OCI-LY3 (cell line): ENCODE measurements at regions not wholly inside any gene's neighbourhood (a gene's known extent, or its start where the extent isn't known, plus 50 kb on each side); places are given as distances from the start of the nearest gene placed in this dataset.

ENCODE experiments used
- H2AFZ ChIP-seq: fragments of 200-600, 300-600 bp; shearing (Covaris generic); 2 replicates; pipeline ENCODE4 v1.6.0; 2014; ENCODE audit warnings: antibody characterized with exemption, low read depth, low read length
- H3K27ac ChIP-seq: fragments of 200-600, 300-600 bp; sonication (generic); 2 replicates; pipeline ENCODE4 v1.5.1; 2014; ENCODE audit warnings: mild to moderate bottlenecking, low read length, moderate library complexity, mixed read lengths
- H3K27me3 ChIP-seq: fragments of 200-600, 300-600 bp; sonication (generic); 2 replicates; pipeline ENCODE4 v1.6.1; 2014; ENCODE audit warnings: low read depth, low read length, mixed read lengths
- H3K36me3 ChIP-seq: fragments of 200-600, 300-600 bp; sonication (generic); replicated peaks from 2 replicates; pipeline ENCODE3; 2014; ENCODE audit warnings: low read depth, low read length, mixed read lengths
- H3K4me1 ChIP-seq: fragments of 300-600, 200-600 bp; sonication (generic); 2 replicates; pipeline ENCODE4 v1.6.1; 2014; ENCODE audit warnings: low read length, mixed read lengths
- H3K4me2 ChIP-seq: fragments of 200-600, 300-600 bp; sonication (generic); 2 replicates; pipeline ENCODE4 v1.6.1; 2014; ENCODE audit warnings: low read length, mixed read lengths
- H3K4me3 ChIP-seq: fragments of 300-600, 200-600 bp; sonication (generic); 2 replicates; pipeline ENCODE4 v1.5.1; 2014; ENCODE audit warnings: antibody characterized with exemption, mild to moderate bottlenecking, low read length, moderate library complexity
- H3K79me2 ChIP-seq: fragments of 300-600, 200-600 bp; shearing (Covaris generic); 2 replicates; pipeline ENCODE4 v1.6.1; 2014; ENCODE audit warnings: mild to moderate bottlenecking, low read length, mixed read lengths
- H3K9ac ChIP-seq: fragments of 300-600, 200-600 bp; shearing (Covaris generic); 2 replicates; pipeline ENCODE4 v1.6.0; 2014; ENCODE audit warnings: mild to moderate bottlenecking, low read length, moderate library complexity
- H3K9me3 ChIP-seq: fragments of 200-600, 300-600 bp; shearing (Covaris generic); 2 replicates; pipeline ENCODE4 v1.6.1; 2014; ENCODE audit warnings: low read length, mixed read lengths; ENCODE audit not compliant: insufficient read depth
- H4K20me1 ChIP-seq: fragments of 200-600, 300-600 bp; sonication (generic); 2 replicates; pipeline ENCODE4 v1.6.1; 2016; ENCODE audit warnings: low read length, mixed read lengths; ENCODE audit not compliant: insufficient read depth
- EZH2phosphoT487 ChIP-seq: fragments of 200-600 bp; shearing (Covaris generic); IDR thresholded peaks from 2 replicates; pipeline ENCODE4 v1.6.1; 2018; ENCODE audit warnings: antibody characterized with exemption, mixed run types, low read depth
- TF ChIP-seq, protein P1 (sequence below): fragments of 200-600, 300-600 bp; sonication (generic); IDR thresholded peaks from 2 replicates; pipeline ENCODE4 v1.5.1; 2014; ENCODE audit warnings: antibody characterized with exemption, low read length, low read depth

DNA sequence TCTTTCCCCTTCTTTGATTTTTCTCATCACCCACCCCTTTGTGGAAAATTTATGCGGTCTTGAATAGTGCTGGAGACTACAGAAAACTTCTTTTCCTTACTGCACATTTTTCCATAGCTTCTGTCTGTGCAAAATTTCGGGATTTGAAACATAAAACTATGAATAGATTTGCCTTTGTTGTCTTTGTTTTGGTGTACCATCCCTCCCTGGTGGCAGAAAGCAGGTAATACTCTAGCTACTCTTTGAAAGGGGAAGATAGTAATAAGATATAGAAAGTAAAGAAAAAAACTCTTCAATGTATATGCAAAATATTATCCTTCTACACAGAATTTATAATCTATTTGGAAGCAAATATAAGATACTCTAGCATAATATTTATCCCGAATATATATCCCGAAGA is 79.1 kb upstream of the LMO3 start:
- Histone ChIP-seq H3K79me2 (no peaks in the 10 kb centered on the region), H4K20me1 (no peaks in the 10 kb centered on the region), H3K4me1 (no peaks in the 10 kb centered on the region), H3K4me3 (no peak overlapping the region), H2AFZ (no peak overlapping the region), H3K4me2 (no peak overlapping the region), H3K27me3 (no peaks in the 10 kb centered on the region), H3K36me3 (no peaks in the 10 kb centered on the region), H3K9ac (no peak overlapping the region), H3K27ac (no peak overlapping the region), H3K9me3 (no peaks in the 10 kb centered on the region)
- no peak for TF ChIP-seq EZH2phosphoT487
- TF ChIP-seq, protein P1, sequence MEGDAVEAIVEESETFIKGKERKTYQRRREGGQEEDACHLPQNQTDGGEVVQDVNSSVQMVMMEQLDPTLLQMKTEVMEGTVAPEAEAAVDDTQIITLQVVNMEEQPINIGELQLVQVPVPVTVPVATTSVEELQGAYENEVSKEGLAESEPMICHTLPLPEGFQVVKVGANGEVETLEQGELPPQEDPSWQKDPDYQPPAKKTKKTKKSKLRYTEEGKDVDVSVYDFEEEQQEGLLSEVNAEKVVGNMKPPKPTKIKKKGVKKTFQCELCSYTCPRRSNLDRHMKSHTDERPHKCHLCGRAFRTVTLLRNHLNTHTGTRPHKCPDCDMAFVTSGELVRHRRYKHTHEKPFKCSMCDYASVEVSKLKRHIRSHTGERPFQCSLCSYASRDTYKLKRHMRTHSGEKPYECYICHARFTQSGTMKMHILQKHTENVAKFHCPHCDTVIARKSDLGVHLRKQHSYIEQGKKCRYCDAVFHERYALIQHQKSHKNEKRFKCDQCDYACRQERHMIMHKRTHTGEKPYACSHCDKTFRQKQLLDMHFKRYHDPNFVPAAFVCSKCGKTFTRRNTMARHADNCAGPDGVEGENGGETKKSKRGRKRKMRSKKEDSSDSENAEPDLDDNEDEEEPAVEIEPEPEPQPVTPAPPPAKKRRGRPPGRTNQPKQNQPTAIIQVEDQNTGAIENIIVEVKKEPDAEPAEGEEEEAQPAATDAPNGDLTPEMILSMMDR, result peak; percentile 41

DNA sequence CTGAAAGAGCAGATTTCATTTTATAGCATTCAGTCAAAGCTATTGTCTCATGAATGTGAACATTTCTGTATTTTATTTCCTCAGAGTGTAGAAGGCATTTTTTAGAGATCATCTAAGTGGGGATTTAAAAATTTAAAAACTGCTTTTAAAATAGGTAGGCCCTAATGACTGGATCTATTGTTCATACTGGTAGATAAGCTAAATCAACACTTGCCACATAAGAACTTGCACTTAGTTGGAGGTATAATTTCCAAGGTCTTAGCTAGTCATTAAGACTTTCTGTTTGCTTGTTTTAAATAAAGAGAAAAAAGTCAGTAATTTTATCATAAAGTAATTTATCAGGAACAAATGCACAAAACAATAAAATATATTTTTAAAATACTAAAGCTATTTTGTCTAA is 75.2 kb upstream of the LMO3 start:
- Histone ChIP-seq H3K27me3 (no peaks in the 10 kb centered on the region), H3K9me3 (no peaks in the 10 kb centered on the region), H2AFZ (no peak overlapping the region), H4K20me1 (no peaks in the 10 kb centered on the region), H3K9ac (no peak overlapping the region), H3K27ac (no peak overlapping the region), H3K4me1 (no peaks in the 10 kb centered on the region), H3K4me2 (no peak overlapping the region), H3K36me3 (no peaks in the 10 kb centered on the region), H3K4me3 (no peak overlapping the region), H3K79me2 (no peaks in the 10 kb centered on the region)
- no peak for TF ChIP-seq EZH2phosphoT487
- TF ChIP-seq, protein P1, result no peak

DNA sequence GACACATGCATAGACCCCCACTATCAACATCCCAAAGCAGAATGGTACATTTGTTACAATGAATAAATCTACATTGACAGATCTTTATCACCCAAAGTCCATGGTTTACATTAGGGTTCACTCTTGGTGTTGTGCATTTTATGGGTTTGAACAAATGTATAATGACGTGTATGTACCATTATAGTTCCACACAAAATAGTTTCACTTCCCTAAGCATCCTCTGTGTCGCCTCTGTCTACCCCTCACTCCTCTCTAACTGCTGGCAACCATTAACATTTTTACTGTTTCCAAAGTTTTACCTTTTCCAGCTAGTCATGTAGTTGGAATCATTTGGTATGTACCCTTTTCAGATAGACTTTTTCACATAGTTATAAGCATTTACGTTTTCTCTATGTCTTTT is 69.5 kb upstream of the LMO3 start:
- H3K27ac ChIP-seq, result no peak overlapping the region
- no peak overlapping the region for H3K9ac ChIP-seq
- H3K79me2 ChIP-seq, result no peaks in the 10 kb centered on the region
- H4K20me1 ChIP-seq, result no peaks in the 10 kb centered on the region
- TF ChIP-seq, protein P1, result no peak
- TF ChIP-seq EZH2phosphoT487, result no peak
- no peaks in the 10 kb centered on the region for H3K9me3 ChIP-seq
- no peaks in the 10 kb centered on the region for H3K4me1 ChIP-seq
- no peak overlapping the region for H3K4me3 ChIP-seq
- H3K4me2 ChIP-seq, result no peak overlapping the region
- H3K36me3 ChIP-seq, result no peaks in the 10 kb centered on the region
- no peaks in the 10 kb centered on the region for H3K27me3 ChIP-seq
- no peak overlapping the region for H2AFZ ChIP-seq

DNA sequence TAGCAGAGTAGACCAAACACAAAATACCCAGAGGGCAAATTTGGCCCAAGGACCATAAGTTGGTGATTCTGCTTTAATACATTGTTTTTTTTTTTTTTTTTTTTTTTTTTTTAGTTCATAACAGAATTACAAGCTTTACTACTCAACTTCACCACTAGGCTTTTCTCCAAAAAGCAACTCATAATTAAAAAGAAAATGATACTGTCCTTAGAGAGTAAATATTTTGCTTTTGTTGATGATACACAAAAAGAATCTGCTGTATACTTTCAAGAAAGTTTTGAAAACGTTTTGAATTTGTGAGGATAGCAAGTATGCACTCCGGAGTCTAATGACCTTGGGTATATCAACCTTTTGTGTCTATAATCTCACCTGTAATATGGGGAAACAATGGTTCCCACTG is 68.9 kb upstream of the LMO3 start:
- Histone ChIP-seq H4K20me1 (no peaks in the 10 kb centered on the region), H3K27me3 (no peaks in the 10 kb centered on the region), H3K36me3 (no peaks in the 10 kb centered on the region), H3K79me2 (no peaks in the 10 kb centered on the region), H3K27ac (no peak overlapping the region), H3K4me3 (no peak overlapping the region), H3K4me2 (no peak overlapping the region), H3K4me1 (no peaks in the 10 kb centered on the region), H3K9ac (no peak overlapping the region), H2AFZ (no peak overlapping the region), H3K9me3 (no peaks in the 10 kb centered on the region)
- no peak for TF ChIP-seq EZH2phosphoT487
- TF ChIP-seq, protein P1, result no peak
